ENCODE measurements at regions not wholly inside any gene's neighbourhood (a gene's known extent, or its start where the extent isn't known, plus 50 kb on each side); places are given as distances from the start of the nearest gene placed in this dataset.

- TF ChIP-seq CTCF (IDR thresholded peaks at IDR 0.05; ENCODE audit: low read depth, low read length, missing control alignments), result no peak
- no peak for DNase-seq (ENCODE audit: extremely low read depth, low read depth)
- H3K4me3 ChIP-seq (replicated peaks; ENCODE audit: low read depth, low read length), result no peak overlapping the region
Measured at GRCh38 chr21:34006611-34007168, 66.7 kb upstream of the MRPS6 start.

GRCh38 chr21:34004974-34005373 lies 68.4 kb upstream of the MRPS6 start:
- no peak for DNase-seq (ENCODE audit: extremely low read depth, low read depth)
- no peak for TF ChIP-seq CTCF (IDR thresholded peaks at IDR 0.05; ENCODE audit: low read depth, low read length, missing control alignments)
- H3K4me3 ChIP-seq (replicated peaks; ENCODE audit: low read depth, low read length), result no peak overlapping the region

- H3K4me3 ChIP-seq (replicated peaks; ENCODE audit: low read depth, low read length), result no peak overlapping the region
- DNase-seq (ENCODE audit: extremely low read depth, low read depth), result no peak
- no peak for TF ChIP-seq CTCF (IDR thresholded peaks at IDR 0.05; ENCODE audit: low read depth, low read length, missing control alignments)
Measured at GRCh38 chr21:34004013-34004938, 69.1 kb upstream of the MRPS6 start.

GRCh38 chr21:34003428-34003827 lies 70.0 kb upstream of the MRPS6 start:
- no peak for DNase-seq (ENCODE audit: extremely low read depth, low read depth)
- no peak overlapping the region for H3K4me3 ChIP-seq (replicated peaks; ENCODE audit: low read depth, low read length)
- no peak for TF ChIP-seq CTCF (IDR thresholded peaks at IDR 0.05; ENCODE audit: low read depth, low read length, missing control alignments)

GRCh38 chr21:34000375-34000774 lies 73.0 kb upstream of the MRPS6 start:
- DNase-seq (ENCODE audit: extremely low read depth, low read depth), result no peak
- H3K4me3 ChIP-seq (replicated peaks; ENCODE audit: low read depth, low read length), result no peak overlapping the region
- TF ChIP-seq CTCF (IDR thresholded peaks at IDR 0.05; ENCODE audit: low read depth, low read length, missing control alignments), result no peak

- no peak for DNase-seq (ENCODE audit: extremely low read depth, low read depth)
- H3K4me3 ChIP-seq (replicated peaks; ENCODE audit: low read depth, low read length), result no peak overlapping the region
- no peak for TF ChIP-seq CTCF (IDR thresholded peaks at IDR 0.05; ENCODE audit: low read depth, low read length, missing control alignments)
Measured at GRCh38 chr21:33998809-33999208, 74.6 kb upstream of the MRPS6 start.
